ENCODE measurements at regions not wholly inside any gene's neighbourhood (a gene's known extent, or its start where the extent isn't known, plus 50 kb on each side); places are given as distances from the start of the nearest gene placed in this dataset.

- no peak for TF ChIP-seq CTCF (conservative IDR thresholded peaks at IDR 0.05; ENCODE audit: low read length)
- TF ChIP-seq EZH2phosphoT487 (IDR thresholded peaks at IDR 0.05; ENCODE audit: borderline replicate concordance), result no peak
- Histone ChIP-seq H3K9me2 (replicated peaks; ENCODE audit: low read depth, low read length) (no peaks in the 10 kb centered on the region), H3K9me3 (ENCODE audit: insufficient read depth, low read depth, low read length) (no peaks in the 10 kb centered on the region), H4K20me1 (ENCODE audit: insufficient read depth, low read length, poor library complexity, severe bottlenecking) (no peaks in the 10 kb centered on the region), H3K79me2 (ENCODE audit: insufficient read depth, low read length) (no peaks in the 10 kb centered on the region), H3K4me3 (ENCODE audit: low read length, poor library complexity, severe bottlenecking) (no peak overlapping the region), H3K4me2 (ENCODE audit: low read depth, low read length, poor library complexity, severe bottlenecking) (no peak overlapping the region), H3F3A (ENCODE audit: low read depth) (no peaks in the 10 kb centered on the region), H3K27me3 (ENCODE audit: insufficient read depth, low read length, poor library complexity, severe bottlenecking) (no peaks in the 10 kb centered on the region), H3K9ac (ENCODE audit: low read depth, low read length, poor library complexity, severe bottlenecking) (no peak overlapping the region), H2AFZ (ENCODE audit: low read length) (no peak overlapping the region), H3K36me3 (ENCODE audit: insufficient read depth, low read length) (no peaks in the 10 kb centered on the region), H3K4me1 (ENCODE audit: insufficient read depth, low read length, poor library complexity, severe bottlenecking) (no peaks in the 10 kb centered on the region)
Observed at GRCh38 chr5:2014058-2014610, 131.4 kb upstream of the IRX4 start.

GRCh38 chr5:2013301-2014057 lies 130.8 kb upstream of the IRX4 start:
- no peak overlapping the region for H2AFZ ChIP-seq (ENCODE audit: low read length)
- no peak overlapping the region for H3K4me2 ChIP-seq (ENCODE audit: low read depth, low read length, poor library complexity, severe bottlenecking)
- no peak overlapping the region for H3K4me3 ChIP-seq (ENCODE audit: low read length, poor library complexity, severe bottlenecking)
- no peaks in the 10 kb centered on the region for H4K20me1 ChIP-seq (ENCODE audit: insufficient read depth, low read length, poor library complexity, severe bottlenecking)
- H3K79me2 ChIP-seq (ENCODE audit: insufficient read depth, low read length), result no peaks in the 10 kb centered on the region
- no peaks in the 10 kb centered on the region for H3K9me2 ChIP-seq (replicated peaks; ENCODE audit: low read depth, low read length)
- H3F3A ChIP-seq (ENCODE audit: low read depth), result no peaks in the 10 kb centered on the region
- H3K36me3 ChIP-seq (ENCODE audit: insufficient read depth, low read length), result no peaks in the 10 kb centered on the region
- no peaks in the 10 kb centered on the region for H3K27me3 ChIP-seq (ENCODE audit: insufficient read depth, low read length, poor library complexity, severe bottlenecking)
- no peak for TF ChIP-seq CTCF (conservative IDR thresholded peaks at IDR 0.05; ENCODE audit: low read length)
- TF ChIP-seq EZH2phosphoT487 (IDR thresholded peaks at IDR 0.05; ENCODE audit: borderline replicate concordance), result no peak
- no peaks in the 10 kb centered on the region for H3K9me3 ChIP-seq (ENCODE audit: insufficient read depth, low read depth, low read length)
- no peak overlapping the region for H3K9ac ChIP-seq (ENCODE audit: low read depth, low read length, poor library complexity, severe bottlenecking)
- H3K4me1 ChIP-seq (ENCODE audit: insufficient read depth, low read length, poor library complexity, severe bottlenecking), result no peaks in the 10 kb centered on the region

GRCh38 chr5:2012885-2013284 lies 130.2 kb upstream of the IRX4 start:
- no peak overlapping the region for H3K4me2 ChIP-seq (ENCODE audit: low read depth, low read length, poor library complexity, severe bottlenecking)
- H4K20me1 ChIP-seq (ENCODE audit: insufficient read depth, low read length, poor library complexity, severe bottlenecking), result no peaks in the 10 kb centered on the region
- H3F3A ChIP-seq (ENCODE audit: low read depth), result no peaks in the 10 kb centered on the region
- no peaks in the 10 kb centered on the region for H3K27me3 ChIP-seq (ENCODE audit: insufficient read depth, low read length, poor library complexity, severe bottlenecking)
- H3K4me3 ChIP-seq (ENCODE audit: low read length, poor library complexity, severe bottlenecking), result no peak overlapping the region
- H3K36me3 ChIP-seq (ENCODE audit: insufficient read depth, low read length), result no peaks in the 10 kb centered on the region
- TF ChIP-seq EZH2phosphoT487 (IDR thresholded peaks at IDR 0.05; ENCODE audit: borderline replicate concordance) (no peak), CTCF (conservative IDR thresholded peaks at IDR 0.05; ENCODE audit: low read length) (no peak)
- H3K9ac ChIP-seq (ENCODE audit: low read depth, low read length, poor library complexity, severe bottlenecking), result no peak overlapping the region
- no peaks in the 10 kb centered on the region for H3K9me3 ChIP-seq (ENCODE audit: insufficient read depth, low read depth, low read length)
- no peak overlapping the region for H2AFZ ChIP-seq (ENCODE audit: low read length)
- no peaks in the 10 kb centered on the region for H3K9me2 ChIP-seq (replicated peaks; ENCODE audit: low read depth, low read length)
- no peaks in the 10 kb centered on the region for H3K4me1 ChIP-seq (ENCODE audit: insufficient read depth, low read length, poor library complexity, severe bottlenecking)
- no peaks in the 10 kb centered on the region for H3K79me2 ChIP-seq (ENCODE audit: insufficient read depth, low read length)

Data from Loucy (cell line).